Keratinocyte (primary cell): ENCODE measurements at regions not wholly inside any gene's neighbourhood (a gene's known extent, or its start where the extent isn't known, plus 50 kb on each side); places are given as distances from the start of the nearest gene placed in this dataset.
"Not testable (repeated sequence)": the region's sequence is repeated elsewhere in the genome, so short reads cannot be mapped to it uniquely, and the experiment has no call there.

Experiments
- DNase-seq: peaks from one replicate; pipeline ENCODE4 v3.0.0-alpha.2; 2011; ENCODE audit warnings: low read depth, missing footprints, low spot score
- FAIRE-seq: peaks from 2 replicates; lab custom pipeline; 2011; peaks lifted over from hg19 to GRCh38; lab: Jason Lieb, UNC
- H2AFZ ChIP-seq: 2 replicates; pipeline ENCODE4 v1.6.0; 2012; ENCODE audit warnings: low read length, control low read depth, inconsistent platforms; ENCODE audit not compliant: control insufficient read depth
- H3K27ac ChIP-seq: 2 replicates; pipeline ENCODE4 v1.5.1; 2011; ENCODE audit warnings: low read length; ENCODE audit not compliant: control insufficient read depth, insufficient read depth
- H3K27me3 ChIP-seq: 3 replicates; pipeline ENCODE4 v1.6.0; 2011; ENCODE audit warnings: low read length; ENCODE audit not compliant: control insufficient read depth, insufficient read depth; ENCODE audit errors: extremely low read depth
- H3K36me3 ChIP-seq, 2 experiments: 2 replicates in 1 of 2; 3 replicates in 1 of 2; pipeline ENCODE4 v1.5.1; 2011; ENCODE audit warnings: low read length in 2 of 2, mild to moderate bottlenecking in 1 of 2; ENCODE audit not compliant: control insufficient read depth in 2 of 2, insufficient read depth in 2 of 2; ENCODE audit errors: extremely low read depth in 1 of 2
- H3K4me1 ChIP-seq: 3 replicates; pipeline ENCODE4 v1.5.1; 2011; ENCODE audit warnings: low read length; ENCODE audit not compliant: control insufficient read depth, insufficient read depth; ENCODE audit errors: extremely low read depth
- H3K4me2 ChIP-seq: 3 replicates; pipeline ENCODE4 v1.6.0; 2011; ENCODE audit warnings: low read depth, low read length; ENCODE audit not compliant: control insufficient read depth, insufficient read depth; ENCODE audit errors: extremely low read depth
- H3K4me3 ChIP-seq, 3 experiments: fragments of 200-600 bp in 1 of 3; sonication (generic) in 1 of 3; 2 replicates in 2 of 3; 3 replicates in 1 of 3; pipeline ENCODE4 v1.5.1; 2011 to 2016; ENCODE audit warnings: low read length in 3 of 3, mild to moderate bottlenecking in 3 of 3, control low read depth in 2 of 3, inconsistent platforms in 1 of 3, low read depth in 1 of 3, mixed read lengths in 1 of 3, mixed run types in 1 of 3, moderate library complexity in 1 of 3; ENCODE audit not compliant: control insufficient read depth in 2 of 3, insufficient read depth in 2 of 3; ENCODE audit errors: extremely low read depth in 1 of 3
- H3K79me2 ChIP-seq: 2 replicates; pipeline ENCODE4 v1.6.0; 2012; ENCODE audit warnings: low read length; ENCODE audit not compliant: control insufficient read depth, insufficient read depth
- H3K9ac ChIP-seq: 3 replicates; pipeline ENCODE4 v1.6.0; 2011; ENCODE audit warnings: low read length; ENCODE audit not compliant: control insufficient read depth, insufficient read depth; ENCODE audit errors: extremely low read depth
- H3K9me1 ChIP-seq: 3 replicates; pipeline ENCODE4 v1.6.0; 2011; ENCODE audit warnings: low read length; ENCODE audit not compliant: control insufficient read depth, insufficient read depth; ENCODE audit errors: extremely low read depth
- H3K9me3 ChIP-seq: 2 replicates; pipeline ENCODE4 v1.5.1; 2012; ENCODE audit warnings: low read depth, low read length; ENCODE audit not compliant: control insufficient read depth
- H4K20me1 ChIP-seq: 3 replicates; pipeline ENCODE4 v1.6.0; 2011; ENCODE audit warnings: low read length; ENCODE audit not compliant: control insufficient read depth, insufficient read depth; ENCODE audit errors: extremely low read depth
- CTCF ChIP-seq, 3 experiments: IDR thresholded peaks in 1 of 3; conservative IDR thresholded peaks in 1 of 3; optimal IDR thresholded peaks in 1 of 3; 2 replicates in 2 of 3; 3 replicates in 1 of 3; pipeline versions ENCODE3 to v1.5.1; 2011; ENCODE audit warnings: low read length in 3 of 3, mild to moderate bottlenecking in 3 of 3, moderate library complexity in 2 of 3, control low read depth in 1 of 3, inconsistent platforms in 1 of 3; ENCODE audit not compliant: insufficient read depth in 2 of 3; ENCODE audit errors: extremely low read depth in 1 of 3
- EZH2 ChIP-seq: IDR thresholded peaks from one replicate; pipeline ENCODE4 v1.6.1; 2012; ENCODE audit warnings: inconsistent platforms, mild to moderate bottlenecking, low read length, moderate library complexity
- dilution Hi-C: fragments of 300-500 bp; cut with MboI; formaldehyde crosslinking; loops from one replicate; pipeline ENCODE4 v1.7.0; 2020; ENCODE audit warnings: low sequenced_read_pairs; ENCODE audit not compliant: extremely low pct_ligation_motif_present

- FAIRE-seq, H3K4me1 ChIP-seq, H3K36me3 ChIP-seq, H3K9me1 ChIP-seq, H3K27ac ChIP-seq, H3K4me3 ChIP-seq, DNase-seq, H3K4me2 ChIP-seq, H4K20me1 ChIP-seq, H3K27me3 ChIP-seq, dilution Hi-C loops, H3K9me3 ChIP-seq, H2AFZ ChIP-seq, H3K9ac ChIP-seq, H3K79me2 ChIP-seq: not testable (repeated sequence)
Measured at GRCh38 chr20:30405585-30405984, 851.9 kb upstream of the DEFB115 start.

DNA sequence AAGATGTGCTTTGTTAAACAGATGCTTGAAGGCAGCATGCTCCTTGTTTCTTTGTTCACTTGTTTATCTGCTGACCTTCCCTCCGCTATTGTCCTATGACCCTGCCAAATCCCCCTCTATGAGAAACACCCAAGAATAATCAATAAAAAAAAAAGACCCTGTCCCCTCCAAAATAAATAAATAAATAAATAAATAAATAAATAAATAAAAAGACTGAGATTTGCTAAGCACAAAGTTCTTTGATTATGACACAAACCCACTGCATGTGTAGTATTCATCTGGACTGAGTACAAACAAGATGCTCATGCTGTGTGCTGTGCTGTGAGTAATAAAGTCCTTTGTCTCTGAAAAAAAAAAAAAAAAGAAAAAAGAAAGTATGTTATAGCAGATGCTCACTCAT is 851.1 kb upstream of the DEFB115 start:
- H3K79me2 ChIP-seq, H3K4me1 ChIP-seq, DNase-seq, H2AFZ ChIP-seq, H3K9me3 ChIP-seq, H3K27me3 ChIP-seq, H4K20me1 ChIP-seq, H3K9ac ChIP-seq, H3K9me1 ChIP-seq, FAIRE-seq, dilution Hi-C loops, H3K36me3 ChIP-seq, H3K27ac ChIP-seq, H3K4me3 ChIP-seq, H3K4me2 ChIP-seq: not testable (repeated sequence)

- no peaks in the 10 kb centered on the region for H3K36me3 ChIP-seq
- TF ChIP-seq EZH2 (no peak), CTCF (optimal IDR thresholded peaks at IDR 0.05 in 1 of 3, IDR thresholded peaks at IDR 0.05 in 1 of 3, conservative IDR thresholded peaks at IDR 0.05 in 1 of 3; ENCODE audit: extremely low read depth in 1 of 3, insufficient read depth in 2 of 3, low read length in 3 of 3) (no peak)
- H4K20me1 ChIP-seq, result no peaks in the 10 kb centered on the region
- no peaks in the 10 kb centered on the region for H3K9me1 ChIP-seq
- FAIRE-seq (no peak), DNase-seq (no peak)
- dilution Hi-C loops, result no loop called here
- no peak overlapping the region for H3K27ac ChIP-seq
- no peaks in the 10 kb centered on the region for H3K27me3 ChIP-seq
- H3K4me1 ChIP-seq, result no peaks in the 10 kb centered on the region
- H3K4me3 ChIP-seq, result no peak overlapping the region
- no peaks in the 10 kb centered on the region for H3K9me3 ChIP-seq
- H3K9ac ChIP-seq, result no peak overlapping the region
- no peak overlapping the region for H3K4me2 ChIP-seq
- H2AFZ ChIP-seq, result no peak overlapping the region
- no peaks in the 10 kb centered on the region for H3K79me2 ChIP-seq
Measured at GRCh38 chr20:30412972-30413371, 844.5 kb upstream of the DEFB115 start.

- H3K9me3 ChIP-seq, FAIRE-seq, H3K4me3 ChIP-seq, H3K27me3 ChIP-seq, H3K9me1 ChIP-seq, H3K4me2 ChIP-seq, H3K9ac ChIP-seq, DNase-seq, dilution Hi-C loops, H3K27ac ChIP-seq, H3K79me2 ChIP-seq, H2AFZ ChIP-seq, H3K4me1 ChIP-seq, H4K20me1 ChIP-seq, H3K36me3 ChIP-seq: not testable (repeated sequence)
Measured at GRCh38 chr20:30417387-30417786, 840.1 kb upstream of the DEFB115 start.
